ENCODE measurements at regions not wholly inside any gene's neighbourhood (a gene's known extent, or its start where the extent isn't known, plus 50 kb on each side); places are given as distances from the start of the nearest gene placed in this dataset.

DNA sequence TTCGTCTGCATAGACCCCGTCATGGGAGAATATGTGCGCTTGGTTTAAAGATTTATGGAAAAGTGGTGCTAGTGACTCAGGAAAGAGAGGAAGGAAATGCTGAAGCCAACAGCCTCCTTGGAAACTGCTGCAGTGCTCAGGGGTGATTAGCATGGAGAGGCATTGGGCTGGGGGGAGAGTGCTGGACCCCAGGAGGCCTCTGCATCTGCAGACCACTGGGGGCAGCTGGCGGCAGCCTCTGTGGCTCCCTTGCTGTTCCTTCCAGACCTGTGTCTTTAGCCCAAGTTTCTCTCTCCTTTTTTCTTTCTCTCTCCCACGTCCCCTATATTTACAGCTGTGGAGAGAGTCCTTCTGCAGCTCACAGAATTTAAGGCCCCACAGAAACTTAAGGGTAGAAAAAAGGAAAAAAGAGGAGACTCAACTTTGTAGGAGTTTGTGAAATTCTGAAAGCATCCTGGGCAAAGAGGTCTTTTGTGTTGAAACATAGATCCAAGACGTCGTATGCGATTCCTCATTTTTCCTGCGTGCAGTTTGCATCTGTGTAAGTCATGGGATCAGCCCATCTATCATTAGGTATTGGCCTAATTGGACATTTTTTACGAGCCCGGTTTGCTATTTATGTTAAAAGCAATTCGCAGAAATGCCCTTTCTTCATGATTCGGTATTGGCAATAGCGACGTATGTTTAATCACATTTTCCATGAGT is 116.2 kb upstream of the ZNF536 start:
- H3K36me3 ChIP-seq (ENCODE audit: control insufficient read depth in 2 of 2, insufficient read depth in 2 of 2, low read length in 1 of 2): no peaks in the 10 kb centered on the region
- no peaks in the 10 kb centered on the region for H3K9me3 ChIP-seq (replicated peaks; ENCODE audit: control insufficient read depth, insufficient read depth, low read length)
- no peak overlapping the region for H3K4me2 ChIP-seq (ENCODE audit: control insufficient read depth, insufficient read depth)
- in situ Hi-C loops (cut with MboI) (no loop called here), intact Hi-C loops (cut with micrococcal nuclease; ENCODE audit: unreplicated experiment) (no loop called here)
- ChIA-PET CTCF (no interaction called here), POLR2A (no interaction called here), SMC1A (ENCODE audit: uncharacterized antibody, unreplicated experiment) (no interaction called here), RAD21 (ENCODE audit: unreplicated experiment) (no interaction called here)
- no peaks in the 10 kb centered on the region for H4K20me1 ChIP-seq (ENCODE audit: control insufficient read depth, insufficient read depth)
- no TSS peak for BruUV-seq (replicated peaks)
- ATAC-seq (no peak), FAIRE-seq (no peak), DNase-seq (ENCODE audit: low read depth, low spot score) (no peak)
- TF ChIP-seq SREBF1 (IDR thresholded peaks at IDR 0.05; ENCODE audit: low read length): no peak
- TF ChIP-seq JUND (IDR thresholded peaks at IDR 0.05; ENCODE audit: low read depth, low read length): no peak
- TF ChIP-seq HCFC1 (IDR thresholded peaks at IDR 0.05; ENCODE audit: low read length): no peak
- TF ChIP-seq, protein P1, sequence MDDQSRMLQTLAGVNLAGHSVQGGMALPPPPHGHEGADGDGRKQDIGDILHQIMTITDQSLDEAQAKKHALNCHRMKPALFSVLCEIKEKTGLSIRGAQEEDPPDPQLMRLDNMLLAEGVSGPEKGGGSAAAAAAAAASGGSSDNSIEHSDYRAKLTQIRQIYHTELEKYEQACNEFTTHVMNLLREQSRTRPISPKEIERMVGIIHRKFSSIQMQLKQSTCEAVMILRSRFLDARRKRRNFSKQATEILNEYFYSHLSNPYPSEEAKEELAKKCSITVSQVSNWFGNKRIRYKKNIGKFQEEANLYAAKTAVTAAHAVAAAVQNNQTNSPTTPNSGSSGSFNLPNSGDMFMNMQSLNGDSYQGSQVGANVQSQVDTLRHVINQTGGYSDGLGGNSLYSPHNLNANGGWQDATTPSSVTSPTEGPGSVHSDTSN (IDR thresholded peaks at IDR 0.05; ENCODE audit: insufficient replicate concordance, low read depth, low read length): no peak
- no peak for TF ChIP-seq CREM (IDR thresholded peaks at IDR 0.05; ENCODE audit: low read depth)
- H3K27me3 ChIP-seq (replicated peaks in 1 of 2; ENCODE audit: control insufficient read depth in 2 of 2, insufficient read depth in 2 of 2, low read length in 1 of 2): no peaks in the 10 kb centered on the region; a peak in 2 of 4 replicates
- no peaks in the 10 kb centered on the region for H3K4me1 ChIP-seq (ENCODE audit: control insufficient read depth, insufficient read depth, low read length)
- H3K27ac ChIP-seq (ENCODE audit: control insufficient read depth, insufficient read depth): no peak overlapping the region
- no peaks in the 10 kb centered on the region for H3K79me2 ChIP-seq (ENCODE audit: control insufficient read depth, insufficient read depth, low read length)
- no peak overlapping the region for H3K4me3 ChIP-seq
- WGBS (ENCODE audit: insufficient coverage, insufficient replicate concordance, low lambda C conversion rate, missing lambda C conversion rate): 39% methylated on average over 15 of the region's 15 CpGs
- H3K9ac ChIP-seq (ENCODE audit: control insufficient read depth, insufficient read depth, low read length): no peak overlapping the region
- no peak overlapping the region for H2AFZ ChIP-seq (ENCODE audit: control insufficient read depth, low read depth, low read length)

DNA sequence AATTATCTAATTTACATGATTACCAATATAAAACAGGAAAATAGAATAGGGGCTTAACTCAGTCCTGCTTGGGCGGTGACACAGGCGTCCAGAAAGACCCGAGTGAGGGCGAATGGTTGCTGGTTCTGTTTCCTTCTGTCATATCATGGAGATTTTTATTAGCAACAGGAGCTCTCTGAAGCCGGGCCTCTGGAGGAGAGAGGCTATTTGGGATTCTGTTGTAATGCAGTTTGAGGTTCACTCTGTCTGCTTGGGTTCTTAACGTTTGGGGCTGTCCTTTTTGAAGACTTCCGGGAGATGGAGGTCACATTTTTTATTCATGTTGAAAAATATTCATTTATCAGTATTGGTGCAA is 115.7 kb upstream of the ZNF536 start:
- Histone ChIP-seq H4K20me1 (ENCODE audit: control insufficient read depth, insufficient read depth) (no peaks in the 10 kb centered on the region), H3K4me2 (ENCODE audit: control insufficient read depth, insufficient read depth) (no peak overlapping the region), H3K79me2 (ENCODE audit: control insufficient read depth, insufficient read depth, low read length) (no peaks in the 10 kb centered on the region), H3K4me1 (ENCODE audit: control insufficient read depth, insufficient read depth, low read length) (no peaks in the 10 kb centered on the region), H3K27me3 (replicated peaks in 1 of 2; ENCODE audit: control insufficient read depth in 2 of 2, insufficient read depth in 2 of 2, low read length in 1 of 2) (no peaks in the 10 kb centered on the region; a peak in 2 of 4 replicates), H3K9me3 (replicated peaks; ENCODE audit: control insufficient read depth, insufficient read depth, low read length) (no peaks in the 10 kb centered on the region), H2AFZ (ENCODE audit: control insufficient read depth, low read depth, low read length) (no peak overlapping the region), H3K9ac (ENCODE audit: control insufficient read depth, insufficient read depth, low read length) (no peak overlapping the region), H3K27ac (ENCODE audit: control insufficient read depth, insufficient read depth) (no peak overlapping the region), H3K4me3 (no peak overlapping the region), H3K36me3 (ENCODE audit: control insufficient read depth in 2 of 2, insufficient read depth in 2 of 2, low read length in 1 of 2) (no peaks in the 10 kb centered on the region)
- ChIA-PET POLR2A (no interaction called here), SMC1A (ENCODE audit: uncharacterized antibody, unreplicated experiment) (no interaction called here), RAD21 (ENCODE audit: unreplicated experiment) (no interaction called here), CTCF (no interaction called here)
- DNase-seq (ENCODE audit: low read depth, low spot score): no peak
- no peak for ATAC-seq
- no TSS peak for BruUV-seq (replicated peaks)
- FAIRE-seq: no peak
- in situ Hi-C loops (cut with MboI) (no loop called here), intact Hi-C loops (cut with micrococcal nuclease; ENCODE audit: unreplicated experiment) (no loop called here)
- WGBS (ENCODE audit: insufficient coverage, insufficient replicate concordance, low lambda C conversion rate, missing lambda C conversion rate): 6% methylated on average over 7 of the region's 7 CpGs
- no peak for TF ChIP-seq FOXM1 (IDR thresholded peaks at IDR 0.05; ENCODE audit: low read depth, low read length)
- no peak for TF ChIP-seq CEBPB (IDR thresholded peaks at IDR 0.05; ENCODE audit: borderline replicate concordance in 1 of 2, low read depth in 2 of 2, low read length in 2 of 2)
- TF ChIP-seq, protein P1 (IDR thresholded peaks at IDR 0.05; ENCODE audit: insufficient replicate concordance, low read depth, low read length): no peak
- TF ChIP-seq, protein P2, sequence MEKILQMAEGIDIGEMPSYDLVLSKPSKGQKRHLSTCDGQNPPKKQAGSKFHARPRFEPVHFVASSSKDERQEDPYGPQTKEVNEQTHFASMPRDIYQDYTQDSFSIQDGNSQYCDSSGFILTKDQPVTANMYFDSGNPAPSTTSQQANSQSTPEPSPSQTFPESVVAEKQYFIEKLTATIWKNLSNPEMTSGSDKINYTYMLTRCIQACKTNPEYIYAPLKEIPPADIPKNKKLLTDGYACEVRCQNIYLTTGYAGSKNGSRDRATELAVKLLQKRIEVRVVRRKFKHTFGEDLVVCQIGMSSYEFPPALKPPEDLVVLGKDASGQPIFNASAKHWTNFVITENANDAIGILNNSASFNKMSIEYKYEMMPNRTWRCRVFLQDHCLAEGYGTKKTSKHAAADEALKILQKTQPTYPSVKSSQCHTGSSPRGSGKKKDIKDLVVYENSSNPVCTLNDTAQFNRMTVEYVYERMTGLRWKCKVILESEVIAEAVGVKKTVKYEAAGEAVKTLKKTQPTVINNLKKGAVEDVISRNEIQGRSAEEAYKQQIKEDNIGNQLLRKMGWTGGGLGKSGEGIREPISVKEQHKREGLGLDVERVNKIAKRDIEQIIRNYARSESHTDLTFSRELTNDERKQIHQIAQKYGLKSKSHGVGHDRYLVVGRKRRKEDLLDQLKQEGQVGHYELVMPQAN (conservative IDR thresholded peaks at IDR 0.05): no peak
- TF ChIP-seq NRF1 (conservative IDR thresholded peaks at IDR 0.05; ENCODE audit: low read depth, low read length): no peak
- TF ChIP-seq, protein P3, sequence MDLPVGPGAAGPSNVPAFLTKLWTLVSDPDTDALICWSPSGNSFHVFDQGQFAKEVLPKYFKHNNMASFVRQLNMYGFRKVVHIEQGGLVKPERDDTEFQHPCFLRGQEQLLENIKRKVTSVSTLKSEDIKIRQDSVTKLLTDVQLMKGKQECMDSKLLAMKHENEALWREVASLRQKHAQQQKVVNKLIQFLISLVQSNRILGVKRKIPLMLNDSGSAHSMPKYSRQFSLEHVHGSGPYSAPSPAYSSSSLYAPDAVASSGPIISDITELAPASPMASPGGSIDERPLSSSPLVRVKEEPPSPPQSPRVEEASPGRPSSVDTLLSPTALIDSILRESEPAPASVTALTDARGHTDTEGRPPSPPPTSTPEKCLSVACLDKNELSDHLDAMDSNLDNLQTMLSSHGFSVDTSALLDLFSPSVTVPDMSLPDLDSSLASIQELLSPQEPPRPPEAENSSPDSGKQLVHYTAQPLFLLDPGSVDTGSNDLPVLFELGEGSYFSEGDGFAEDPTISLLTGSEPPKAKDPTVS (IDR thresholded peaks at IDR 0.05; ENCODE audit: low read depth, low read length): no peak
- no peak for TF ChIP-seq SP1 (IDR thresholded peaks at IDR 0.05; ENCODE audit: low read depth, low read length)
- no peak for TF ChIP-seq NR2F1 (conservative IDR thresholded peaks at IDR 0.05)
